Adrenal gland (tissue), 9 donors: ENCODE measurements at regions not wholly inside any gene's neighbourhood (a gene's known extent, or its start where the extent isn't known, plus 50 kb on each side); places are given as distances from the start of the nearest gene placed in this dataset.

Experiments
- DNase-seq, 7 donors: peaks; one replicate each; pipeline ENCODE4 v3.0.0-alpha.2; 2019 to 2020
- H3K27ac ChIP-seq, 5 donors: fragments of 200-600 bp; sonication (generic) in 4 of 5; 1 replicate in 3 of 5; 2 replicates in 2 of 5; pipeline versions ENCODE4 v1.5.1 to v1.8.0; 2016 to 2020; ENCODE audit warnings: mild to moderate bottlenecking in 1 of 5
- H3K27me3 ChIP-seq: fragments of 200-600 bp; 2 replicates; pipeline ENCODE4 v1.8.0; 2021
- H3K36me3 ChIP-seq, 2 donors: fragments of 200-600 bp; replicated peaks in 1 of 2; 1 replicate in 1 of 2; 2 replicates in 1 of 2; pipeline versions ENCODE4 v1.5.1 to v1.8.0; 2018 to 2022
- H3K4me1 ChIP-seq, 2 donors: fragments of 200-600 bp; replicated peaks in 1 of 2; 1 replicate in 1 of 2; 2 replicates in 1 of 2; pipeline versions ENCODE4 v1.5.1 to v1.8.0; 2018 to 2021
- H3K4me3 ChIP-seq, 4 donors: fragments of 200-600 bp; sonication (generic) in 3 of 4; one replicate each; pipeline ENCODE4 v1.5.1; 2016 to 2018
- H3K9me3 ChIP-seq, 3 donors: fragments of 200-600 bp; sonication (generic) in 1 of 3; replicated peaks in 1 of 3; 1 replicate in 2 of 3; 2 replicates in 1 of 3; pipeline versions ENCODE4 v1.5.1 to v1.8.0; 2016 to 2021
- POLR2A ChIP-seq, 2 donors: fragments of 450-650 bp; IDR thresholded peaks; one replicate each; pipeline ENCODE4 v1.6.1; 2017; ENCODE audit warnings: antibody characterized with exemption in 2 of 2, mild to moderate bottlenecking in 2 of 2, moderate library complexity in 1 of 2
- WGBS, 4 donors: extraction: QIAGEN DNeasy Blood & Tissue Kit in 2 of 4; methylation state at CpG; one replicate each; pipeline versions ENCODE4 v1.1.5 to v1.1.7; 2013 to 2017; 5-methylcytosine and 5-hydroxymethylcytosine counted together
- intact Hi-C, 2 donors: fragments of 100-400 bp; cut with DNase I; formaldehyde crosslinking; loops; one replicate each; pipeline versions ENCODE4 v1.14.1 to v1.15.0; 2022 to 2023
- TF ChIP-seq, protein P1 (sequence below), 6 experiments: fragments of 450-650 bp in 4 of 6; fragments of 200-600 bp in 2 of 6; sonication (generic) in 1 of 6; IDR thresholded peaks; 1 replicate in 5 of 6; 2 replicates in 1 of 6; pipeline versions ENCODE4 v1.5.1 to v1.8.0; 2016 to 2021; ENCODE audit warnings: antibody characterized with exemption in 6 of 6, mild to moderate bottlenecking in 2 of 6, moderate library complexity in 1 of 6
- donor health status: healthy with polysubstance abuse.
- donor health status: Bipolar disorder and iron deficiency.
- donor health status: DM: yes; HTN: yes; CAD: no.
- donor health status: DM: no; HTN: no; CAD: no.
- donor health status: DM: no; HTN: no; CAD: no.

DNA sequence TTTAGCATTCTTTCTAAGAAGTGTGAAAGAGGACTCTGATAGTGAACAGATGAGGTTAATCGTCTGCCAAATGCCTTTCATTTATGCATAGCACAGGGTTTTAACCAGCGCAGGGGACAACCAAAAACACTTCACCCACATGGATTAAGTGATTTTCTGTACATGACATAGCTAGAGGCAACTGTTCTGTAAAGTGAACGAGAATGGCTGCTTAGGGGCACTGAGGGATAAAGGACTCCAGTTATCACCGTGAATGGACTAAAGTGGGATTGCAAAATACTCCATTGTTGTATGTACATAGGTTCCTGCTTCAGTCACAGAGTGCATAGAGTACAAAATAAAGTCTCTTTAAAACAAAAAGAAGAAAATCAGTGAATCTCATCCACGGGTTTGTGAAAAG, 456.8 kb downstream of the DMAC1 start:
- intact Hi-C loops: no loop called here

DNA sequence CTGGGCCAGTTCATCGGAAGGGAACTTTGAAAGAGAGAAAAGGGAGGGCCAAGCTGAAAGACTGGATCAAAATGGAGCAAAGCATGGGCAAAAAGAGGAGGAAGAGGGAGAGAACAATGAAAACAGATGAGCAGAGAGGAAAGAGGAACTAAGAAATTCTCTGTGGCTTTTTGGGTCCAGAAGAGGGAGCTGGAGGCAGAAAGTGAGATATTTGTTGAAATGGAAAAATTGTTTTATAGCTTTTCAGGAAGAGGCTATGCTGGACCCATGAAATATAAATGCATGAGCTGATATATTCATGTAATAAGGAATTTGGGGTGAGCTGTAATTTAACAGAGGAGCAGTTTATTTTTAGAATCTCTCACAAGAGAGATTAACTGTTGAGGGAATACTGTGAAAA, 457.3 kb downstream of the DMAC1 start:
- no peaks in the 10 kb centered on the region for H3K9me3 ChIP-seq
- intact Hi-C loops: no loop called here
- 55 to 75% (median 64%) methylated on average over 1 of the region's 1 CpG for WGBS, 4 donors
- H3K27ac ChIP-seq: no peak overlapping the region
- H3K27me3 ChIP-seq: no peaks in the 10 kb centered on the region
- no peak overlapping the region for H3K4me3 ChIP-seq
- no peaks in the 10 kb centered on the region for H3K36me3 ChIP-seq
- TF ChIP-seq POLR2A (IDR thresholded peaks at IDR 0.05): no peak
- TF ChIP-seq, protein P1, sequence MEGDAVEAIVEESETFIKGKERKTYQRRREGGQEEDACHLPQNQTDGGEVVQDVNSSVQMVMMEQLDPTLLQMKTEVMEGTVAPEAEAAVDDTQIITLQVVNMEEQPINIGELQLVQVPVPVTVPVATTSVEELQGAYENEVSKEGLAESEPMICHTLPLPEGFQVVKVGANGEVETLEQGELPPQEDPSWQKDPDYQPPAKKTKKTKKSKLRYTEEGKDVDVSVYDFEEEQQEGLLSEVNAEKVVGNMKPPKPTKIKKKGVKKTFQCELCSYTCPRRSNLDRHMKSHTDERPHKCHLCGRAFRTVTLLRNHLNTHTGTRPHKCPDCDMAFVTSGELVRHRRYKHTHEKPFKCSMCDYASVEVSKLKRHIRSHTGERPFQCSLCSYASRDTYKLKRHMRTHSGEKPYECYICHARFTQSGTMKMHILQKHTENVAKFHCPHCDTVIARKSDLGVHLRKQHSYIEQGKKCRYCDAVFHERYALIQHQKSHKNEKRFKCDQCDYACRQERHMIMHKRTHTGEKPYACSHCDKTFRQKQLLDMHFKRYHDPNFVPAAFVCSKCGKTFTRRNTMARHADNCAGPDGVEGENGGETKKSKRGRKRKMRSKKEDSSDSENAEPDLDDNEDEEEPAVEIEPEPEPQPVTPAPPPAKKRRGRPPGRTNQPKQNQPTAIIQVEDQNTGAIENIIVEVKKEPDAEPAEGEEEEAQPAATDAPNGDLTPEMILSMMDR (IDR thresholded peaks at IDR 0.05): peak in 2 of 6 experiments; percentile 22 to 28
- no peaks in the 10 kb centered on the region for H3K4me1 ChIP-seq
- DNase-seq: no peak

More for the DNA sequence above, 456.8 kb downstream of the DMAC1 start:
- Histone ChIP-seq H3K9me3 (no peaks in the 10 kb centered on the region), H3K27ac (no peak overlapping the region), H3K36me3 (no peaks in the 10 kb centered on the region), H3K27me3 (no peaks in the 10 kb centered on the region), H3K4me1 (no peaks in the 10 kb centered on the region), H3K4me3 (no peak overlapping the region)
- TF ChIP-seq POLR2A (IDR thresholded peaks at IDR 0.05): no peak
- TF ChIP-seq, protein P1 (IDR thresholded peaks at IDR 0.05): no peak
- DNase-seq: no peak
- WGBS, 4 donors: 69 to 72% (median 70%) methylated on average over 5 of the region's 5 CpGs

- no peaks in the 10 kb centered on the region for H3K36me3 ChIP-seq
- H3K4me3 ChIP-seq: no peak overlapping the region
- 44 to 50% (median 48%) methylated on average over 1 of the region's 1 CpG for WGBS, 4 donors
- H3K27ac ChIP-seq: no peak overlapping the region
- H3K27me3 ChIP-seq: no peaks in the 10 kb centered on the region
- H3K4me1 ChIP-seq: no peaks in the 10 kb centered on the region
- no peak for TF ChIP-seq POLR2A (IDR thresholded peaks at IDR 0.05)
- TF ChIP-seq, protein P1 (IDR thresholded peaks at IDR 0.05): no peak
- no peak for DNase-seq
- intact Hi-C loops: no loop called here
- H3K9me3 ChIP-seq: no peaks in the 10 kb centered on the region
Measured at GRCh38 chr9:7341571-7341970, 458.0 kb downstream of the DMAC1 start.

DNA sequence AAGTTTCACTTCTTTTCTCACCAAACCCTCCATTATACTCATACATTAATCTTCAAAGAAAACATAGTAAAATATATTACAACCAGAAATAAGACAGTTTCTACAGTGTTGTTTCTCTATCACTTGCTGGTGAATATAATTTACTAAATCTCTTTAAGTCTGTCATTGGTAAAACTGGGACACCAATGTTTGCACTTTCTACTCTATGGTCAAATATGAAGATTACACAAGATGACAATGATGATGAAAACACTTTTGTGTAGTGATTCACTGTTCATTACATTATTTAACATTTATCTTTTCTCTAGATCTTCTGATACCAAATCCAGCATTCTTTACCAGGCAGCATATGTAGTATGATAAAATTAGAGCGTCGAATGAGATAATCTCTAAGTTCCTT, 459.1 kb downstream of the DMAC1 start:
- WGBS, 4 donors: 41 to 98% (median 64%) methylated on average over 2 of the region's 2 CpGs
- TF ChIP-seq POLR2A (IDR thresholded peaks at IDR 0.05): no peak
- TF ChIP-seq, protein P1 (IDR thresholded peaks at IDR 0.05): no peak
- intact Hi-C loops: no loop called here
- no peak overlapping the region for H3K27ac ChIP-seq
- DNase-seq: no peak
- no peaks in the 10 kb centered on the region for H3K4me1 ChIP-seq
- no peaks in the 10 kb centered on the region for H3K9me3 ChIP-seq
- no peaks in the 10 kb centered on the region for H3K27me3 ChIP-seq
- no peaks in the 10 kb centered on the region for H3K36me3 ChIP-seq
- H3K4me3 ChIP-seq: no peak overlapping the region
